ENCODE measurements at regions not wholly inside any gene's neighbourhood (a gene's known extent, or its start where the extent isn't known, plus 50 kb on each side); places are given as distances from the start of the nearest gene placed in this dataset.
A peak's percentile ranks its signal among the peaks of the same experiment; 100 is the strongest.

- H3K79me2 ChIP-seq (ENCODE audit: control insufficient read depth in 1 of 2, insufficient read depth in 2 of 2, low read length in 2 of 2): no peaks in the 10 kb centered on the region
- no peak overlapping the region for H3K4me3 ChIP-seq (ENCODE audit: extremely low read depth in 1 of 4, insufficient read depth in 2 of 4, low read depth in 3 of 4, low read length in 4 of 4)
- H3K4ac ChIP-seq (replicated peaks; ENCODE audit: insufficient read length, low read depth, low read length): no peak overlapping the region
- 0 out of 2 replicates have a peak overlapping the region, but pooled peaks have one; percentile 35 for H2BK20ac ChIP-seq (ENCODE audit: low read length)
- no peak overlapping the region for H3K56ac ChIP-seq (replicated peaks; ENCODE audit: insufficient read length, low read depth, low read length)
- H4K8ac ChIP-seq (ENCODE audit: extremely low read depth, insufficient read depth, low read length): no peak overlapping the region
- H2BK5ac ChIP-seq (ENCODE audit: low read depth, low read length): no peak overlapping the region
- no peak overlapping the region for H3K4me2 ChIP-seq (ENCODE audit: insufficient read depth in 1 of 2, low read depth in 2 of 2, low read length in 2 of 2)
- no peak overlapping the region for H4K5ac ChIP-seq (ENCODE audit: insufficient read length, low read depth, low read length)
- no peaks in the 10 kb centered on the region for H4K20me1 ChIP-seq (replicated peaks in 1 of 2; ENCODE audit: control insufficient read depth in 1 of 2, insufficient read depth in 2 of 2, low read length in 2 of 2)
- no peak overlapping the region for H2AK5ac ChIP-seq (ENCODE audit: low read depth, low read length)
- no peak overlapping the region for H2BK12ac ChIP-seq (ENCODE audit: low read depth, low read length)
- no peaks in the 10 kb centered on the region for H3K23me2 ChIP-seq (ENCODE audit: low read depth, low read length)
- H3K14ac ChIP-seq (ENCODE audit: insufficient read length): no peak overlapping the region
- H3K27ac ChIP-seq (ENCODE audit: low read depth, low read length): no peak overlapping the region
- H2BK120ac ChIP-seq (replicated peaks; ENCODE audit: low read depth, low read length): no peak overlapping the region
- WGBS, 2 experiments (ENCODE audit: extremely low coverage in 1 of 2, insufficient coverage in 1 of 2, insufficient read length in 1 of 2, insufficient replicate concordance in 2 of 2, low coverage in 1 of 2, low lambda C conversion rate in 2 of 2, missing lambda C conversion rate in 1 of 2): 82% methylated on average over 2 of the region's 2 CpGs; no CpG with 5 or more reads in 1 of the 2 experiments
- TF ChIP-seq POLR2A (IDR thresholded peaks at IDR 0.05; ENCODE audit: control extremely low read depth in 1 of 2, low read depth in 2 of 2, low read length in 2 of 2) (no peak), RNF2 (IDR thresholded peaks at IDR 0.05; ENCODE audit: borderline replicate concordance, low read depth, low read length, missing control alignments, poor library complexity, severe bottlenecking) (no peak), BRCA1 (IDR thresholded peaks at IDR 0.05; ENCODE audit: low read depth, low read length) (no peak), RAD21 (IDR thresholded peaks at IDR 0.05 in 1 of 2, conservative IDR thresholded peaks at IDR 0.05 in 1 of 2; ENCODE audit: low read depth in 2 of 2, low read length in 2 of 2) (no peak), GTF2F1 (IDR thresholded peaks at IDR 0.05; ENCODE audit: borderline replicate concordance, low read depth, low read length) (no peak), FOSL1 (IDR thresholded peaks at IDR 0.05; ENCODE audit: insufficient read depth, low read depth, low read length) (no peak), RBBP5 (IDR thresholded peaks at IDR 0.05; ENCODE audit: borderline replicate concordance, low read depth, low read length) (no peak), KDM5A (IDR thresholded peaks at IDR 0.05; ENCODE audit: low read length) (no peak), GABPA (IDR thresholded peaks at IDR 0.05; ENCODE audit: borderline replicate concordance, insufficient read depth, low read length) (no peak), EP300 (IDR thresholded peaks at IDR 0.05; ENCODE audit: borderline replicate concordance in 1 of 2, low read depth in 2 of 2, low read length in 2 of 2) (no peak), USF2 (IDR thresholded peaks at IDR 0.05; ENCODE audit: low read length) (no peak)
- no peaks in the 10 kb centered on the region for H3K79me1 ChIP-seq (ENCODE audit: low read depth, low read length)
- no peak overlapping the region for H2AFZ ChIP-seq (ENCODE audit: low read length)
- H3K36me3 ChIP-seq (ENCODE audit: control insufficient read depth in 2 of 4, insufficient read depth in 4 of 4, low read length in 3 of 4): no peaks in the 10 kb centered on the region
- FAIRE-seq (no peak), DNase-seq (ENCODE audit: low read depth in 1 of 2, low spot score in 2 of 2) (no peak)
- no peaks in the 10 kb centered on the region for H3K9me3 ChIP-seq (ENCODE audit: insufficient read depth in 2 of 2, low read depth in 1 of 2, low read length in 1 of 2)
- no peak overlapping the region for H3K18ac ChIP-seq (ENCODE audit: extremely low read depth, low read length)
- H2BK15ac ChIP-seq (ENCODE audit: low read length): no peak overlapping the region
- no peak overlapping the region for H3K23ac ChIP-seq (ENCODE audit: insufficient read length)
- CTCF ChIA-PET (ENCODE audit: partially characterized antibody): interaction anchor here (1.0 kb wide), 1 partner anchor 25 kb away, joined by 3 read pairs; no protein-coding TSS in a partner anchor
- POLR2A ChIA-PET (ENCODE audit: partially characterized antibody): no interaction called here
- H3K4me1 ChIP-seq (replicated peaks in 1 of 4; ENCODE audit: control insufficient read depth in 3 of 4, insufficient read depth in 4 of 4, low read length in 3 of 4): peaks cover 0 to 3% (median 0%) of the 10 kb centered on the region in 4 experiments; a peak in 1 of 7 replicates
- no peaks in the 10 kb centered on the region for H3K27me3 ChIP-seq (replicated peaks in 1 of 4; ENCODE audit: control insufficient read depth in 3 of 4, extremely low read depth in 1 of 4, insufficient read depth in 3 of 4, low read length in 3 of 4)
- H4K91ac ChIP-seq (replicated peaks; ENCODE audit: insufficient read length, low read length): no peak overlapping the region
- no peak overlapping the region for H3K9ac ChIP-seq (replicated peaks in 1 of 4; ENCODE audit: extremely low read depth in 1 of 4, low read depth in 3 of 4, low read length in 3 of 4)
These were observed 452.2 kb downstream of the PCDH11X start for GRCh38 chrX:92231391-92231790.

All from H1 (cell line).